ENCODE measurements at regions not wholly inside any gene's neighbourhood (a gene's known extent, or its start where the extent isn't known, plus 50 kb on each side); places are given as distances from the start of the nearest gene placed in this dataset.

- DNase-seq: no peak
Measured at GRCh38 chr10:1968257-1969033, 231.1 kb upstream of the ADARB2 start.

GRCh38 chr10:1966712-1967376, 229.5 kb upstream of the ADARB2 start:
- no peak for DNase-seq

GRCh38 chr10:1964476-1964875, 227.2 kb upstream of the ADARB2 start:
- DNase-seq: no peak

DNA sequence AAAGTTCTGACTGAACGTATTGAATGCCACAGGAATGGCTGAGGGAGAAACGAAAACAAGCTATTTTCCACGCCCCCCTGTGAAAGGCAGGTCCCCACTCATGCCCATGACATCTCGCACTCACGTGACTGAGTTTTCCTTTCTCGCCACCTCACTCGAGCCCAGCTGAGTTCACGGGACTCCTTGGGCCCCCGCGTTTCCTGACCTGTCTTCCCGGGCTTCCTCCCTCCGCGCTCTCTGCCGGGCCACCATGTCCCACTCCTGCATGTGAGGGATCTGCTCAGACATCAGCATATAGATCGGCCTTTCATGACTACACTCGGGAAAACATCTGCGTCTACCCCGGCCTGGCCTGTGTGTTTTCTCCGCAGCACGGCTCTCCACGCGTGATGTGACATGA, 226.0 kb upstream of the ADARB2 start:
- no peak for DNase-seq

GRCh38 chr10:1961989-1962388, 224.7 kb upstream of the ADARB2 start:
- no peak for DNase-seq

DNA sequence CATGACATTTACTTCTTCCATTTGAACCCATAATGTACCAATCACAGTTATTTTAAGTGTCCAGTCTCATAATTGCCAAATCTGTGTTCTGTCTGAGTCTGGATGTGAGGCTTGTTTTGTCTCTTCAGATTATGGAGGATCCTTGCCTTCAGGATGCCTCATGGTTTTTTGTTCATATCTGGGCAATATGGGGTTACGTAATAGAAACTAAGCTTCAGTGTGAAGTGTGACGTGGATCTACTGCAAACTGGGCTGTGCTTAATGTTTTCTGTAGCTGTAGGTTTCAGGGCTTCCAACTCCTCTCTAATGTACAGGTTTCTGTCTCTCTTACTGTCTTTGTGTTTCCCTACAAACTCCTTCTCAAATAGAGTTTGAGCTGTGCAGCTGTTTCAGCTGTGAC, 223.7 kb upstream of the ADARB2 start:
- no peak for DNase-seq

DNA sequence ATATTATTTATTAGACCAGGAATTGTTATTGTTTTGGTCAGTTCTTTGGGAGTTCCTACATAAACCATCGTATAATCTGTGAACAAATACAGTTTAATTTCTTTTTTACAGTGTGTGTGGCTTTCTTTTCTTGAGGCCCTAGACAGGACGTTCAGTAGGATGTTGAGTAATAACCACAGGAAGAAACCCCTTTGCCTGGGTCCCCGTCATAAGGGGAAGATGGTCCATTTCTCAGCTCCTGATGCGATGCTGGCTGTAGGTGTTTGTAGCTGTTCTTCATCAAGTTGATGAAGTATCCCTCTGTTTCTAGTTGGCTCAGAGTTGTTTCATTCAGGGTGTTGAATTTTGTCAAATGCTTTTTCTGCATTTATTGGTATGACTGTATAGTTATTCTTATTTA, 219.7 kb upstream of the ADARB2 start:
- no peak for DNase-seq

DNA sequence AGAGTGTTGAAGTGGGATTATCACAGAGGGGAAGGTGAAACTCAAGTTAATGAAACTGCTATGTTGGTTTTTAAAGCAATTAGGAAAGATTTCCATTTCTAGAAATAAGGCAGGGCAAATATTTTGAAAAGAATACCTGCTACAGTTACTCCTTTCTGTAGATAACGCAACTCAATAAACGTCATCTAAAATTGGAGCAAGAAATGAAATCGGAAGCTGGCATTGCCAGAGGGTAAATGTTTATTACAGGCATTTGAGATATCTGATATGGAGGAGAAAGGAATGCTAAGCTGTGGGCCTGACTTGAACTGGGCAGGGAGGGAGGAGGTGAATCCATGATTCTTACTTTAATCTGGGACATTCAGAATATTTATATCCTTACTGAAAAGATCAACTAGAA, 217.0 kb upstream of the ADARB2 start:
- DNase-seq: no peak

DNA sequence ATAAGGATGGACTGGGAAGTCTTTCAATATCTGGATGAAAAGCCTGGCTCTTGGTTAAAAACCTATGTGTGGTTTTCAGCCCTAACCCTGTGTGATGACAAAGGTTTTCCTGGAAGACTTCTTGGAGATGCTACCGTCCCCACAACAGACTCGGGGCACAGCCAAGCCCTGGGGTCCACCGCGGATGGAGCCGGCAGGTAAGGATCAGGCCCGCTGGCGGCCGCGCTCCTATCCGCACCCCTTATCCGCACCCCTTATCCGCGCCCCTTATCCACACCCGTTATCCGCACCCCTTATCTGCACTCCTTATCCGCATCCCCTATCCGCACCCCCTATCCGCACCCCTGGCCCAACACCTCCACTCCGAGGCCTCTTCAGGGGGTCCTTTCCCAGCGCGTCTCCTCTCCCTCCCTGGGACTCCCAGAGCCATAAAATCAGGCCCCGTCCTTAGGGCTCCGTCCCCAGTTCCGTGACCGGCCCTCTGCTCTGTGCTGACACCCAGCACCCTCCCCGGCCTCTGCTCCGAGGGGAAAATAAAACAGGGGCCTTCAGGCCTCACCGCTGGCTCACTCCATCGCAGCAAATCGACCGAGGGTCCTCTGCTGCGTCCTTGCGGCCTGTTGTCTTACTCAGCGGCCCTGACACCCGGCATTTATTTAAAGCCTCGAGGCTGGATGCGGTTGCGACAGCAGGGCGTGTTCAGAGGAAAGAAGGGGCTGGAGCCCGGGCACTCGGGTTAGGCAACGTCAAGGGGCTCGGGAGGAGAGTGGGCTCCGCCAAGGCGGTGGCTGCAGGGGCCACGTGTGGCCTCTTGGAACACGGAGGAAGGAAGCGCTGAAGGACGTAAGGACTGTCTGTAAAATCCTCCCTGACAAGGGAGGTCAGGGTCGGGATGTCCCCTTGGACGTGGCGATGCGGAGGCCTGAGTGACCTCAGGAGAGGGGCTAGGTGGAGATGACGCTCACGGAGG, 215.1 kb upstream of the ADARB2 start:
- DNase-seq: no peak

DNA sequence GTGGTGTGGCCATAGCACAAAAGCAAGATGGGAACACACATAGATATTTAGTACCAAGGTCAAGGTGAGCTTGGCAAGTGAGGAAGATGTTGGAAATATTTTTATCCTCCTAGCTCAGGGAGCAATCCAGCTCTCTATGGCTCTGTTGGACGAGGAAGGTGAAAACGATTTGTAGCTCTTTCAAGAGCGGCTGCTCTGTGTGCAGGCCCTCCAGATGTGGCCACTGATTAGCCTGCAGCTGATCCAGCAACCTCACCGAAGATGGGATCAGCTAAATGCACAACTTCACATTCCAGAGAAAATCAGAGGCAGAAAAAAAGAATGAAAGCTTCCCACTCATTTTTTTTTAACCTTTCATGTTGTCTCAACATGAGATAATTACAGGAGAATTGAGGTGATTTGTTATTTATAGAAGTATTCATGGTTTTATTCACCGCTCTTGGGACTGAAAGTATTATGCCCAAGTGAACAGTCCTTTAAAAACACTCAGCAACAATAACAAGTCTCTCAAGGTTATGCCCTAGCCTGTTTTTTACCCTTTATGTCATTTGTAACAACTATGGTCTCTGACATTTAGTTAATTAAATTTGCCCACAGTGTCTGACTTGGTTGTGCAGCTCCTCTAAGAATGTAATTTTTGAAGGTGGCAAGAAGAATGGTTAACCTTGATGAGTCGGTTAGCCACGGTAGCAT, 213.6 kb upstream of the ADARB2 start:
- no peak for DNase-seq

DNA sequence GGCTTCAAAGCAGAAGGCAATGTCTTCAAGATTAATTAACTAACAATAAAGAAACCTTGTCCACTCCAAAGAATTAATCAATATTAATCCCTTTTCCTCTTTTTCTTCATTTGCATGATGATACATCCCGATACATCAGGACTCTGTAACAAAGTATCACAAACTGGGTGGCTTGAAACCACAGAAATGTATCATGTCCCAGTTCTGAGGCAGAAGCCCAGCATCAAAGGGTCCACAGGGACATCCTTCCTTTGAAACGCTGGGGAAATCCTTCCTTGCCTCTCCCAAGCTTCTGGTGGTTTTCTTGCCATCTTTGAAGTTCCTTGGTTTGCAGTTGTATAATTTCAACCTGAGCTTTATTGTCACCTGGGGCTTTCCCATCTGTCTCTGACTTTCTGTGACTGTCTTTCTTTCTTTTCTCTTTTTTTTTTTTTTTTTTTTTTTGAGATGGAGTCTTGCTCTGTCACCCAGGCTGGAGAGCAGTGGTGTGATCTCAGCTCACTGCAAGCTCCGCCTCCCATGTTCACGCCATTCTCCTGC, 210.2 kb upstream of the ADARB2 start:
- no peak for DNase-seq

DNA sequence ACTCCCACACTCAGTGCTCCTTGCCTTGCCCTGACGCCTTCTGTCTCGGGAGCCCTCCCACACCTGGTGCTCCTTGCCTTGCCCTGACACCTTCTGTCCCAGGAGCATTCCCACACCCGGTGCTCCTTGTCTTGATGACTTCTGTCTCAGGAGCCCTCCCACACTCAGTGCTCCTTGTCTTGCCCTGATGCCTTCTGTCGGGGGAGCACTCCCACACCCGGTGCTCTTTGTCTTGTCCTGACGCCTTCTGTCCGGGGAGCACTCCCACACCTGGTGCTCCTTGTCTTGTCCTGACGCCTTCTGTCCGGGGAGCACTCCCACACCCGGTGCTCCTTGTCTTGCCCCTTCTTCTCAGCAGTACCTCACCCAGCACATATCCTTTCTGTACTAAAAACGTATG, 207.2 kb upstream of the ADARB2 start:
- DNase-seq: no peak

DNA sequence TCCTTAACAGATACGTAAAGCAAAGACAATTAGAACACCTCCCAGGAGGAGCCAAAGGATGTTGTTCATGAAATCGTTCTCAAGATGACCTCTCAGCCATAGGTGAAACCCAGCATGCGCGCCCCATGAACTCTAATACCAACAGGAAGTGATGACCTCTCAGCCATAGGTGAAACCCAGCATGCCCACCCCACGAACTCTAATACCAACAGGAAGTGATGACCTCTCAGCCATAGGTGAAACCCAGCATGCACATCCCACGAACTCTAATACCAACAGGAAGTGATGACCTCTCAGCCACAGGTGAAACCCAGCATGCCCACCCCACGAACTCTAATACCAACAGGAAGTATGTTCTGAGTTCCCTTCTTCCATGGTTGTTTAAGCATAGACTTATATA, 205.2 kb upstream of the ADARB2 start:
- no peak for DNase-seq

DNA sequence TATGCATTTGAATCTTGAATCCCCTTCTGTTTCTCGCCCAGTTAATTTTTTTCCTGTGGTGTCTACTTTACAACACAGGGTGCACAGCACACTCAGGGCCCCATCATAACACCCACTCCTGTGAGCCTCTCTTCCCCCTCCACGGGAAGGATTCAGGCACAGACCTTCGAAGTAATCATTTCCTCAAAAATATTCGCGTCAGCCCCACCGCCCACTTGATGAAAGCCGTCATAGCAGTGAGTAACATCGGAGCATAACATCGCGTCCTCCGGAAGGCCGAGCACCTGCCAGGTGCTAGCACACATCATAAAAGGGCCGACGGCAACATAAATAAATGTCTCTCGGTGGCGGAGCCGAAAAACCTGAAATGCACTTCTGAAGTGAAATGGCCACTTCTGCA, 201.7 kb upstream of the ADARB2 start:
- DNase-seq: no peak

DNA sequence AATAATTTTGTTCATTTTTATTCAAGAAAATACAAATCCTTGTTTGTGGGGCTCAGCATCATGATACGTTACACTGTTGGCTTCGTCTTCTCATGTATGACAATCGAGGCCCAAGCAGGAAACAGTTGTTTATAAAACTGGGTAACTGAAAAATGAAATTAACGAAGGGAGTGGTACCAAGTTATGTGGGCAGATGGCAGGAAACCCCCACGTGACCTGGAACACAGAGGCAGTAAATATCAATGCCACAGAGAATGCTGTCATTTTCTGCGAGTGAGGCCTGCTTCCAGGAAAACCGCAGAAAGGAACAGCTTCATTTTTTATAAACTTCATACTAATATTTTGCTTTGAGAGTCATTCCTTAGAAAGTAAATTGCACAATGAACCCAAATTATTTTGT, 201.0 kb upstream of the ADARB2 start:
- DNase-seq: no peak

GRCh38 chr10:1935912-1936311, 198.6 kb upstream of the ADARB2 start:
- DNase-seq: no peak

GRCh38 chr10:1933215-1933614, 195.9 kb upstream of the ADARB2 start:
- DNase-seq: no peak

DNA sequence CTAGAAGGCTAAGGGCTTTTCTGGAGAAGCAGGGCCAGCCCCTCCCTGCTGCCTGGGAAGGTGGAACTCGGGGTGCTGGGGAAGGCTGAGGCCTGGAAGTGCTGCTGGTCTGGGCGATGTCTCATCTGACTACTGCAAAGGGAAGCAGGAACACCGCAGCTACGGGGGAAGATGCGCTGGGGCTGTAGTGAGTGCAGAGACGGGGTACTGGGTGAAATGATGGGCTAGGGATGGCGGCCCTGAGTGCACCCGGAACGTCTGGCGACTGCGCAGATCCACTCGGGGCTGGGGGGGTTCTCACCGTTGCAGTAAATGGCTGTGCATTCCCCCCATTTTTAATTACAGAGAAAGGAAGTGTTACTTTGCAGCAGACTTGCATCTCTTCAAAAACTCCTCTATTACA, 195.4 kb upstream of the ADARB2 start:
- no peak for DNase-seq

GRCh38 chr10:1928606-1929005, 191.3 kb upstream of the ADARB2 start:
- DNase-seq: no peak

- DNase-seq: no peak
Measured at GRCh38 chr10:1923998-1924397, 186.7 kb upstream of the ADARB2 start.

- no peak for DNase-seq
Measured at GRCh38 chr10:1923586-1923985, 186.3 kb upstream of the ADARB2 start.

DNA sequence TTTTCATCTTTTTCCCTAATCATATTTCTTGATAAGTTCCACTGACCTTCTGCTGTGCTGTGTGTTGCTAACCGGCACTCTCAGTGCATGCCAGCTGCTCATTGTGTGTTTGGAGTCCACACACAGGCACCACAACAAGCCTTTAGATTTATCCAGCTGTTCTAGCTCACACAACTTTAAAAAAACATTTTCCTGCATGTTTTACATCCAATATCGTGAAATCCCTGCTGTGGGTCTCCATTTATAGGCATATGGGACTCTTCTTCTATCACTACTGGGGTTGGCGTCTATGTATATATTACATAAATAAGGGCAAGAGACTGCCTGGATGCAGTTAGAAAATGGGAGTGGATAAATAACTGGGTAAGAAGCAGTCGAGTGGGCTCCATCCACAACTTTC, 183.6 kb upstream of the ADARB2 start:
- DNase-seq: no peak

DNA sequence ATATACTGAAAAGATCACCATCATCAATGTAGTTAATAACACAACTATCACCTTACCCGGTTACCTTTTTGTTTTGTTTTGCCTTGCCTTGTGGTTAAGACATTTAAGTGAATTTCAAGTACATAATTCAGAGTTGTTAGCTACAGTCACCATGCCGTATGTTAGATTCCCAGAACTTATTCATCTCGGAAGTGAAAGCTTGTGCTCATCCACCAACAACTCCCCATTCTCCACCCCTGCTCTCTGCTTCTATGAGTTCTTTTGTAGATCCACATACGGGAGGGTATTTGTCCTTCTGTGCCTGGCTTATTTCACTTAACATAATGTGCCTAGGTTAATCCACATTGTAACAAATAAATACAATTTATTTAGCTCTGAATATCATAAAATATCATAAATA, 182.8 kb upstream of the ADARB2 start:
- no peak for DNase-seq
